HEK293 (cell line): ENCODE measurements at regions not wholly inside any gene's neighbourhood (a gene's known extent, or its start where the extent isn't known, plus 50 kb on each side); places are given as distances from the start of the nearest gene placed in this dataset.

Experiments
- KLF16 ChIP-seq: fragments of 450-650 bp; formaldehyde crosslinking; IDR thresholded peaks from 2 replicates; pipeline ENCODE4 v1.5.1; 2017; ENCODE audit warnings: missing biosample characterization, missing genetic modification characterization
- ZNF239 ChIP-seq: fragments of 450-650 bp; formaldehyde crosslinking; IDR thresholded peaks from 2 replicates; pipeline ENCODE4 v1.5.1; 2016; ENCODE audit warnings: missing biosample characterization, missing genetic modification characterization
- ZNF24 ChIP-seq: fragments of 450-650 bp; formaldehyde crosslinking; IDR thresholded peaks from 2 replicates; pipeline ENCODE4 v1.5.1; 2016; ENCODE audit warnings: missing biosample characterization, missing genetic modification characterization
- ZNF660 ChIP-seq: fragments of 450-650 bp; IDR thresholded peaks from 2 replicates; pipeline ENCODE4 v1.5.1; 2018; ENCODE audit warnings: missing biosample characterization, mild to moderate bottlenecking, missing genetic modification characterization
- TF ChIP-seq, protein P1 (sequence below): fragments of 450-650 bp; formaldehyde crosslinking; IDR thresholded peaks from 2 replicates; pipeline ENCODE4 v1.5.1; 2016; ENCODE audit warnings: missing biosample characterization, missing genetic modification characterization
- TF ChIP-seq, protein P2 (sequence below): fragments of 450-650 bp; formaldehyde crosslinking; IDR thresholded peaks from 2 replicates; pipeline ENCODE4 v1.5.1; 2017; ENCODE audit warnings: missing biosample characterization, missing genetic modification characterization
- TF ChIP-seq, protein P3 (sequence below): fragments of 450-650 bp; formaldehyde crosslinking; IDR thresholded peaks from 2 replicates; pipeline ENCODE4 v1.5.1; 2016; ENCODE audit warnings: missing biosample characterization, missing genetic modification characterization, borderline replicate concordance

DNA sequence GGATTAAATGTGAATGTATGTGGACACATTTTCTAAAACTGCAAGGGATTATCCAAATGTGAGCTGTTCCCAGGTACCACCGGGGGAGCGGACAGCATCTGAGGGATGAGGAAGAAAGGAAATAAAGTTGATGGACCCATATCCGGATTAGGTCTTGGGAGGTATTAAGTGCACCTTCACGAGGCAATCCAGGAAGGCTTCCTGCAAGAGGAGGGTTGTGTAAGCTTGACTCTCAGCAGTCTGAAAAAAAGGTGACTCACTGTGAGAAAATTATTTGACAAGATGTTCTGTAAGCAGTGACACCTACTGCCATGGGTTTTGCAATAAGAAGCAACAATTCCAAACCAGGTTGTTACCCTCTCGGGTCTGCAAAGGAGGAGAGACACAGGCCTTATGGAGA, 55.0 kb upstream of the LRFN2 start:
- no peak for TF ChIP-seq ZNF24 (tag by site-specific recombination)
- TF ChIP-seq ZNF239 (tag by site-specific recombination): no peak
- TF ChIP-seq, protein P1, sequence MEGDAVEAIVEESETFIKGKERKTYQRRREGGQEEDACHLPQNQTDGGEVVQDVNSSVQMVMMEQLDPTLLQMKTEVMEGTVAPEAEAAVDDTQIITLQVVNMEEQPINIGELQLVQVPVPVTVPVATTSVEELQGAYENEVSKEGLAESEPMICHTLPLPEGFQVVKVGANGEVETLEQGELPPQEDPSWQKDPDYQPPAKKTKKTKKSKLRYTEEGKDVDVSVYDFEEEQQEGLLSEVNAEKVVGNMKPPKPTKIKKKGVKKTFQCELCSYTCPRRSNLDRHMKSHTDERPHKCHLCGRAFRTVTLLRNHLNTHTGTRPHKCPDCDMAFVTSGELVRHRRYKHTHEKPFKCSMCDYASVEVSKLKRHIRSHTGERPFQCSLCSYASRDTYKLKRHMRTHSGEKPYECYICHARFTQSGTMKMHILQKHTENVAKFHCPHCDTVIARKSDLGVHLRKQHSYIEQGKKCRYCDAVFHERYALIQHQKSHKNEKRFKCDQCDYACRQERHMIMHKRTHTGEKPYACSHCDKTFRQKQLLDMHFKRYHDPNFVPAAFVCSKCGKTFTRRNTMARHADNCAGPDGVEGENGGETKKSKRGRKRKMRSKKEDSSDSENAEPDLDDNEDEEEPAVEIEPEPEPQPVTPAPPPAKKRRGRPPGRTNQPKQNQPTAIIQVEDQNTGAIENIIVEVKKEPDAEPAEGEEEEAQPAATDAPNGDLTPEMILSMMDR (tag by site-specific recombination): no peak
- TF ChIP-seq ZNF660 (tag by site-specific recombination): no peak
- no peak for TF ChIP-seq KLF16
- TF ChIP-seq, protein P2, sequence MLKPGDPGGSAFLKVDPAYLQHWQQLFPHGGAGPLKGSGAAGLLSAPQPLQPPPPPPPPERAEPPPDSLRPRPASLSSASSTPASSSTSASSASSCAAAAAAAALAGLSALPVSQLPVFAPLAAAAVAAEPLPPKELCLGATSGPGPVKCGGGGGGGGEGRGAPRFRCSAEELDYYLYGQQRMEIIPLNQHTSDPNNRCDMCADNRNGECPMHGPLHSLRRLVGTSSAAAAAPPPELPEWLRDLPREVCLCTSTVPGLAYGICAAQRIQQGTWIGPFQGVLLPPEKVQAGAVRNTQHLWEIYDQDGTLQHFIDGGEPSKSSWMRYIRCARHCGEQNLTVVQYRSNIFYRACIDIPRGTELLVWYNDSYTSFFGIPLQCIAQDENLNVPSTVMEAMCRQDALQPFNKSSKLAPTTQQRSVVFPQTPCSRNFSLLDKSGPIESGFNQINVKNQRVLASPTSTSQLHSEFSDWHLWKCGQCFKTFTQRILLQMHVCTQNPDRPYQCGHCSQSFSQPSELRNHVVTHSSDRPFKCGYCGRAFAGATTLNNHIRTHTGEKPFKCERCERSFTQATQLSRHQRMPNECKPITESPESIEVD (tag by site-specific recombination): no peak
- TF ChIP-seq, protein P3, sequence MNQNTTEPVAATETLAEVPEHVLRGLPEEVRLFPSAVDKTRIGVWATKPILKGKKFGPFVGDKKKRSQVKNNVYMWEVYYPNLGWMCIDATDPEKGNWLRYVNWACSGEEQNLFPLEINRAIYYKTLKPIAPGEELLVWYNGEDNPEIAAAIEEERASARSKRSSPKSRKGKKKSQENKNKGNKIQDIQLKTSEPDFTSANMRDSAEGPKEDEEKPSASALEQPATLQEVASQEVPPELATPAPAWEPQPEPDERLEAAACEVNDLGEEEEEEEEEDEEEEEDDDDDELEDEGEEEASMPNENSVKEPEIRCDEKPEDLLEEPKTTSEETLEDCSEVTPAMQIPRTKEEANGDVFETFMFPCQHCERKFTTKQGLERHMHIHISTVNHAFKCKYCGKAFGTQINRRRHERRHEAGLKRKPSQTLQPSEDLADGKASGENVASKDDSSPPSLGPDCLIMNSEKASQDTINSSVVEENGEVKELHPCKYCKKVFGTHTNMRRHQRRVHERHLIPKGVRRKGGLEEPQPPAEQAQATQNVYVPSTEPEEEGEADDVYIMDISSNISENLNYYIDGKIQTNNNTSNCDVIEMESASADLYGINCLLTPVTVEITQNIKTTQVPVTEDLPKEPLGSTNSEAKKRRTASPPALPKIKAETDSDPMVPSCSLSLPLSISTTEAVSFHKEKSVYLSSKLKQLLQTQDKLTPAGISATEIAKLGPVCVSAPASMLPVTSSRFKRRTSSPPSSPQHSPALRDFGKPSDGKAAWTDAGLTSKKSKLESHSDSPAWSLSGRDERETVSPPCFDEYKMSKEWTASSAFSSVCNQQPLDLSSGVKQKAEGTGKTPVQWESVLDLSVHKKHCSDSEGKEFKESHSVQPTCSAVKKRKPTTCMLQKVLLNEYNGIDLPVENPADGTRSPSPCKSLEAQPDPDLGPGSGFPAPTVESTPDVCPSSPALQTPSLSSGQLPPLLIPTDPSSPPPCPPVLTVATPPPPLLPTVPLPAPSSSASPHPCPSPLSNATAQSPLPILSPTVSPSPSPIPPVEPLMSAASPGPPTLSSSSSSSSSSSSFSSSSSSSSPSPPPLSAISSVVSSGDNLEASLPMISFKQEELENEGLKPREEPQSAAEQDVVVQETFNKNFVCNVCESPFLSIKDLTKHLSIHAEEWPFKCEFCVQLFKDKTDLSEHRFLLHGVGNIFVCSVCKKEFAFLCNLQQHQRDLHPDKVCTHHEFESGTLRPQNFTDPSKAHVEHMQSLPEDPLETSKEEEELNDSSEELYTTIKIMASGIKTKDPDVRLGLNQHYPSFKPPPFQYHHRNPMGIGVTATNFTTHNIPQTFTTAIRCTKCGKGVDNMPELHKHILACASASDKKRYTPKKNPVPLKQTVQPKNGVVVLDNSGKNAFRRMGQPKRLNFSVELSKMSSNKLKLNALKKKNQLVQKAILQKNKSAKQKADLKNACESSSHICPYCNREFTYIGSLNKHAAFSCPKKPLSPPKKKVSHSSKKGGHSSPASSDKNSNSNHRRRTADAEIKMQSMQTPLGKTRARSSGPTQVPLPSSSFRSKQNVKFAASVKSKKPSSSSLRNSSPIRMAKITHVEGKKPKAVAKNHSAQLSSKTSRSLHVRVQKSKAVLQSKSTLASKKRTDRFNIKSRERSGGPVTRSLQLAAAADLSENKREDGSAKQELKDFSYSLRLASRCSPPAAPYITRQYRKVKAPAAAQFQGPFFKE (tag by site-specific recombination): no peak
